ENCODE measurements at regions not wholly inside any gene's neighbourhood (a gene's known extent, or its start where the extent isn't known, plus 50 kb on each side); places are given as distances from the start of the nearest gene placed in this dataset.
"Not testable (repeated sequence)": the region's sequence is repeated elsewhere in the genome, so short reads cannot be mapped to it uniquely, and the experiment has no call there.

GRCh38 chr22:33154967-33155366 lies 96.8 kb upstream of the SYN3 start:
- TF ChIP-seq, protein P1, sequence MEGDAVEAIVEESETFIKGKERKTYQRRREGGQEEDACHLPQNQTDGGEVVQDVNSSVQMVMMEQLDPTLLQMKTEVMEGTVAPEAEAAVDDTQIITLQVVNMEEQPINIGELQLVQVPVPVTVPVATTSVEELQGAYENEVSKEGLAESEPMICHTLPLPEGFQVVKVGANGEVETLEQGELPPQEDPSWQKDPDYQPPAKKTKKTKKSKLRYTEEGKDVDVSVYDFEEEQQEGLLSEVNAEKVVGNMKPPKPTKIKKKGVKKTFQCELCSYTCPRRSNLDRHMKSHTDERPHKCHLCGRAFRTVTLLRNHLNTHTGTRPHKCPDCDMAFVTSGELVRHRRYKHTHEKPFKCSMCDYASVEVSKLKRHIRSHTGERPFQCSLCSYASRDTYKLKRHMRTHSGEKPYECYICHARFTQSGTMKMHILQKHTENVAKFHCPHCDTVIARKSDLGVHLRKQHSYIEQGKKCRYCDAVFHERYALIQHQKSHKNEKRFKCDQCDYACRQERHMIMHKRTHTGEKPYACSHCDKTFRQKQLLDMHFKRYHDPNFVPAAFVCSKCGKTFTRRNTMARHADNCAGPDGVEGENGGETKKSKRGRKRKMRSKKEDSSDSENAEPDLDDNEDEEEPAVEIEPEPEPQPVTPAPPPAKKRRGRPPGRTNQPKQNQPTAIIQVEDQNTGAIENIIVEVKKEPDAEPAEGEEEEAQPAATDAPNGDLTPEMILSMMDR (IDR thresholded peaks at IDR 0.05), result not testable (repeated sequence)
- TF ChIP-seq POLR2A (IDR thresholded peaks at IDR 0.05); POLR2AphosphoS5 (IDR thresholded peaks at IDR 0.05; ENCODE audit: insufficient read depth in 1 of 2, low read depth in 1 of 2): not testable (repeated sequence)

Measured in vagina (tissue), 2 donors.